Panc1 (cell line): ENCODE measurements at regions not wholly inside any gene's neighbourhood (a gene's known extent, or its start where the extent isn't known, plus 50 kb on each side); places are given as distances from the start of the nearest gene placed in this dataset.

Source experiments
- ATAC-seq: fragments of 200-7000 bp; cut with Tn5 transposase; 2 replicates; pipeline ENCODE4 v1.9.1; 2020; ENCODE audit warnings: mild to moderate bottlenecking, moderate library complexity
- BruUV-seq: library from RNA; stranded (reverse); fragments of 400-500 nt; replicated peaks from 2 replicates; lab custom pipeline; 2021; lab: Mats Ljungman, UMichigan
- CTCF ChIA-PET: fragments of 300-600 bp; sonication (Branson Sonifier 250); formaldehyde crosslinking; loops from one replicate; lab custom pipeline; 2022; ENCODE audit warnings: antibody characterized with exemption; lab: Charles Lee
- POLR2A ChIA-PET: fragments of 300-600 bp; sonication (Branson Sonifier 250); formaldehyde crosslinking; loops from one replicate; lab custom pipeline; 2022; ENCODE audit warnings: antibody characterized with exemption; lab: Charles Lee
- DNase-seq: peaks from one replicate; pipeline ENCODE4 v3.0.0-alpha.2; 2010; ENCODE audit warnings: low read depth, low spot score
- H3K27ac ChIP-seq: 2 replicates; pipeline ENCODE4 v1.5.1; 2011; ENCODE audit warnings: mild to moderate bottlenecking, low read length, inconsistent platforms
- H3K27me3 ChIP-seq: fragments of 200-500 bp; sonication (Bioruptor generic); 2 replicates; pipeline ENCODE4 v1.6.0; 2014; ENCODE audit warnings: low read length, inconsistent platforms; ENCODE audit not compliant: control insufficient read depth, insufficient read depth
- H3K36me3 ChIP-seq: fragments of 200-500 bp; sonication (Bioruptor generic); 2 replicates; pipeline ENCODE4 v1.5.1; 2014; ENCODE audit warnings: inconsistent platforms, mild to moderate bottlenecking, low read length, moderate library complexity; ENCODE audit not compliant: control insufficient read depth, insufficient read depth
- H3K4me1 ChIP-seq: 2 replicates; pipeline ENCODE4 v1.5.1; 2011; ENCODE audit warnings: inconsistent platforms, mild to moderate bottlenecking, low read length, moderate library complexity; ENCODE audit not compliant: control insufficient read depth, insufficient read depth
- H3K4me3 ChIP-seq, 2 experiments: 2 replicates each; pipeline ENCODE4 v1.5.1; 2011 to 2012; ENCODE audit warnings: low read depth in 2 of 2, low read length in 2 of 2, mild to moderate bottlenecking in 2 of 2, inconsistent platforms in 1 of 2, moderate library complexity in 1 of 2
- H3K9me3 ChIP-seq: fragments of 200-500 bp; sonication (Bioruptor generic); 2 replicates; pipeline ENCODE4 v1.5.1; 2014; ENCODE audit warnings: low read depth, mild to moderate bottlenecking, inconsistent platforms, low read length, moderate library complexity; ENCODE audit not compliant: control insufficient read depth, insufficient read depth
- POLR2AphosphoS5 ChIP-seq: IDR thresholded peaks from 2 replicates; pipeline ENCODE4 v1.6.1; 2012; ENCODE audit warnings: mild to moderate bottlenecking, low read depth, low read length, moderate library complexity
- REST ChIP-seq, 2 experiments: IDR thresholded peaks; 2 replicates each; pipeline ENCODE4 v1.6.1; 2011 to 2012; ENCODE audit warnings: low read depth in 2 of 2, control low read depth in 1 of 2, low read length in 1 of 2, mild to moderate bottlenecking in 1 of 2, moderate library complexity in 1 of 2; ENCODE audit not compliant: insufficient read depth in 1 of 2
- TCF7L2 ChIP-seq: IDR thresholded peaks from 2 replicates; pipeline ENCODE4 v1.6.1; 2011; ENCODE audit warnings: mild to moderate bottlenecking, low read depth, low read length, inconsistent platforms
- in situ Hi-C: cut with HindIII; loops from 2 replicates; pipeline ENCODE4 v1.10.0; 2016; ENCODE audit warnings: low sequenced_read_pairs, low pct_unique_long_range_greater_than_20kb
- intact Hi-C: fragments of 100-400 bp; cut with micrococcal nuclease; formaldehyde crosslinking; loops from one replicate; pipeline ENCODE4 v1.10.0; 2022; ENCODE audit not compliant: unreplicated experiment
- TF ChIP-seq, protein P1 (sequence below): fragments of 450-650 bp; IDR thresholded peaks from 2 replicates; pipeline ENCODE4 v1.5.1; 2017; ENCODE audit warnings: mild to moderate bottlenecking

- Histone ChIP-seq H3K9me3 (no peaks in the 10 kb centered on the region), H3K36me3 (peaks cover 20% of the 10 kb centered on the region; the same call in 1 of the 2 replicates), H3K27ac (peak overlapping the region; percentile 51; the same call in 1 of the 2 replicates), H3K27me3 (no peaks in the 10 kb centered on the region), H3K4me3 (no peak overlapping the region), H3K4me1 (peaks cover 37% of the 10 kb centered on the region)
- ChIA-PET POLR2A (no interaction called here), CTCF (no interaction called here)
- TF ChIP-seq POLR2AphosphoS5 (no peak), TCF7L2 (no peak)
- TF ChIP-seq, protein P1, sequence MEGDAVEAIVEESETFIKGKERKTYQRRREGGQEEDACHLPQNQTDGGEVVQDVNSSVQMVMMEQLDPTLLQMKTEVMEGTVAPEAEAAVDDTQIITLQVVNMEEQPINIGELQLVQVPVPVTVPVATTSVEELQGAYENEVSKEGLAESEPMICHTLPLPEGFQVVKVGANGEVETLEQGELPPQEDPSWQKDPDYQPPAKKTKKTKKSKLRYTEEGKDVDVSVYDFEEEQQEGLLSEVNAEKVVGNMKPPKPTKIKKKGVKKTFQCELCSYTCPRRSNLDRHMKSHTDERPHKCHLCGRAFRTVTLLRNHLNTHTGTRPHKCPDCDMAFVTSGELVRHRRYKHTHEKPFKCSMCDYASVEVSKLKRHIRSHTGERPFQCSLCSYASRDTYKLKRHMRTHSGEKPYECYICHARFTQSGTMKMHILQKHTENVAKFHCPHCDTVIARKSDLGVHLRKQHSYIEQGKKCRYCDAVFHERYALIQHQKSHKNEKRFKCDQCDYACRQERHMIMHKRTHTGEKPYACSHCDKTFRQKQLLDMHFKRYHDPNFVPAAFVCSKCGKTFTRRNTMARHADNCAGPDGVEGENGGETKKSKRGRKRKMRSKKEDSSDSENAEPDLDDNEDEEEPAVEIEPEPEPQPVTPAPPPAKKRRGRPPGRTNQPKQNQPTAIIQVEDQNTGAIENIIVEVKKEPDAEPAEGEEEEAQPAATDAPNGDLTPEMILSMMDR = no peak
- ATAC-seq (no peak), DNase-seq (no peak)
- in situ Hi-C loops (no loop called here), intact Hi-C loops (no loop called here)
- BruUV-seq = no TSS peak
These were observed 58.1 kb downstream of the KCNRG start for GRCh38 chr13:50073340-50073739.

DNA sequence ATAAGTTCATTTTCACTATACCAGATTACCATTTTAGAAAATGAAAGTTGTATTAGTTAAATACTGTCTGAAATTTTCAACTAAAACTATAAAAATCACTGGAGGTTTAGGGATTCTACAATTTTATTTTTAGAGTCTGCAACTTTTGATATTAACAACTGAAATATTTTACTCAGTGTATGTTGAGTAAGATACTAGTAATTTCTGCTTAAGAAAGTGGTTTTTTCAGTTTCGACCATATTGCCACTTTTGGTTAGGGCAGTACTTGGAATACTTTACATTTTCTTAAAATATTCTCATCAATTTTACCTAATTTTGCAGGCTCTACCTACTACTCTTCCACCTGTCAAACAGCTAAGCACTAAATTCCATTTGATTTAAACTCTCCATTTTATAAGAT lies 59.6 kb downstream of the KCNRG start:
- POLR2A ChIA-PET = no interaction called here

More for the DNA sequence above, 59.6 kb downstream of the KCNRG start:
- peaks cover 41% of the 10 kb centered on the region for H3K4me1 ChIP-seq
- no peaks in the 10 kb centered on the region for H3K9me3 ChIP-seq
- H3K27ac ChIP-seq = peak overlapping the region; percentile 70; the same call in 1 of the 2 replicates
- H3K36me3 ChIP-seq = peaks cover 15% of the 10 kb centered on the region
- BruUV-seq = no TSS peak
- H3K27me3 ChIP-seq = no peaks in the 10 kb centered on the region
- TF ChIP-seq REST (IDR thresholded peaks at IDR 0.05; ENCODE audit: insufficient read depth in 1 of 2, low read depth in 2 of 2, low read length in 1 of 2) = no peak
- CTCF ChIA-PET = no interaction called here
- DNase-seq (no peak), ATAC-seq (no peak)
- H3K4me3 ChIP-seq = no peak overlapping the region; a peak in 1 of 4 replicates
- in situ Hi-C loops = no loop called here
- intact Hi-C loops = no loop called here
